K562 (cell line): ENCODE measurements at regions not wholly inside any gene's neighbourhood (a gene's known extent, or its start where the extent isn't known, plus 50 kb on each side); places are given as distances from the start of the nearest gene placed in this dataset.

Experiments used
- CBFA2T3 ChIP-seq: fragments of 450-650 bp; IDR thresholded peaks from 2 replicates; pipeline ENCODE4 v1.6.1; 2017
- CBX2 ChIP-seq: fragments of 200-600 bp; sonication (generic); IDR thresholded peaks from one replicate; pipeline ENCODE4 v1.6.1; 2012; ENCODE audit warnings: mild to moderate bottlenecking, low read length, inconsistent platforms; ENCODE audit not compliant: insufficient read depth, poor library complexity, severe bottlenecking
- CCNT2 ChIP-seq: IDR thresholded peaks from 2 replicates; pipeline ENCODE4 v1.6.1; 2011; ENCODE audit warnings: borderline replicate concordance, low read depth, mild to moderate bottlenecking, moderate library complexity, mixed read lengths, low read length; ENCODE audit not compliant: insufficient read length; ENCODE audit errors: extremely low read depth
- GABPB1 ChIP-seq: sonication (generic); formaldehyde crosslinking; IDR thresholded peaks from 2 replicates; pipeline ENCODE4 v1.8.0; 2022; ENCODE audit warnings: mild to moderate bottlenecking, missing genetic modification reagents
- JUN ChIP-seq, 2 experiments: sonication (generic) in 1 of 2; formaldehyde crosslinking in 1 of 2; IDR thresholded peaks; 2 replicates each; pipeline versions ENCODE4 v1.6.1 to v1.8.0; 2012 to 2022; ENCODE audit warnings: borderline replicate concordance in 2 of 2, mild to moderate bottlenecking in 2 of 2, improper control_type of control experiment in 1 of 2, low read depth in 1 of 2, low read length in 1 of 2, missing genetic modification reagents in 1 of 2
- KDM2B ChIP-seq: fragments of 250-450 bp; sonication (Bioruptor Pico); IDR thresholded peaks from 2 replicates; pipeline ENCODE4 v1.8.0; 2021; ENCODE audit warnings: mild to moderate bottlenecking, moderate library complexity
- KHSRP ChIP-seq: fragments of 450-650 bp; IDR thresholded peaks from 2 replicates; pipeline ENCODE4 v1.6.1; 2017
- KLF10 ChIP-seq: fragments of 250-450 bp; sonication (Bioruptor Pico); IDR thresholded peaks from 2 replicates; pipeline ENCODE4 v1.6.1; 2021; ENCODE audit warnings: matching md5 sums
- MXI1 ChIP-seq: IDR thresholded peaks from 2 replicates; pipeline ENCODE4 v1.6.1; 2011; ENCODE audit warnings: low read depth, mild to moderate bottlenecking, improper control_type of control experiment, low read length
- RBM25 ChIP-seq: fragments of 200-400 bp; formaldehyde crosslinking; IDR thresholded peaks from 2 replicates; pipeline ENCODE4 v1.6.1; 2018; ENCODE audit warnings: low read length, low read depth, moderate library complexity; ENCODE audit not compliant: severe bottlenecking
- RUNX1 ChIP-seq: sonication (generic); IDR thresholded peaks from 2 replicates; pipeline ENCODE4 v1.6.1; 2016; ENCODE audit warnings: antibody characterized with exemption, low read depth
- SMARCB1 ChIP-seq: IDR thresholded peaks from 2 replicates; pipeline ENCODE4 v1.6.1; 2011; ENCODE audit warnings: improper control_type of control experiment, low read depth; ENCODE audit not compliant: insufficient read length
- YBX1 ChIP-seq: fragments of 450-650 bp; IDR thresholded peaks from 2 replicates; pipeline ENCODE4 v1.7.1; 2016; ENCODE audit warnings: mild to moderate bottlenecking
- ZNF175 ChIP-seq: fragments of 200-800 bp; sonication (Bioruptor generic); IDR thresholded peaks from 2 replicates; pipeline ENCODE4 v1.6.1; 2016; ENCODE audit warnings: low read depth, mild to moderate bottlenecking, missing genetic modification characterization, missing compliant biosample characterization
- ZNF24 ChIP-seq: fragments of 450-650 bp; IDR thresholded peaks from 2 replicates; pipeline ENCODE4 v1.6.1; 2016
- ZNF277 ChIP-seq: fragments of 250-450 bp; sonication (Bioruptor Pico); IDR thresholded peaks from 2 replicates; pipeline ENCODE4 v1.8.0; 2022; ENCODE audit warnings: inconsistent platforms, mild to moderate bottlenecking, moderate library complexity, borderline replicate concordance
- ZNF408 ChIP-seq: fragments of 250-450 bp; sonication (Bioruptor Pico); IDR thresholded peaks from 2 replicates; pipeline ENCODE4 v1.4.0; 2020; ENCODE audit warnings: low read depth, mild to moderate bottlenecking, moderate library complexity
- TF ChIP-seq, protein P1 (sequence below): fragments of 450-650 bp; IDR thresholded peaks from 2 replicates; pipeline ENCODE4 v1.6.1; 2016; ENCODE audit warnings: low read depth
- TF ChIP-seq, protein P2 (sequence below): fragments of 200-800 bp; sonication (Bioruptor generic); IDR thresholded peaks from 2 replicates; pipeline ENCODE4 v1.6.1; 2017; ENCODE audit warnings: missing genetic modification characterization, missing compliant biosample characterization

- TF ChIP-seq, protein P1, sequence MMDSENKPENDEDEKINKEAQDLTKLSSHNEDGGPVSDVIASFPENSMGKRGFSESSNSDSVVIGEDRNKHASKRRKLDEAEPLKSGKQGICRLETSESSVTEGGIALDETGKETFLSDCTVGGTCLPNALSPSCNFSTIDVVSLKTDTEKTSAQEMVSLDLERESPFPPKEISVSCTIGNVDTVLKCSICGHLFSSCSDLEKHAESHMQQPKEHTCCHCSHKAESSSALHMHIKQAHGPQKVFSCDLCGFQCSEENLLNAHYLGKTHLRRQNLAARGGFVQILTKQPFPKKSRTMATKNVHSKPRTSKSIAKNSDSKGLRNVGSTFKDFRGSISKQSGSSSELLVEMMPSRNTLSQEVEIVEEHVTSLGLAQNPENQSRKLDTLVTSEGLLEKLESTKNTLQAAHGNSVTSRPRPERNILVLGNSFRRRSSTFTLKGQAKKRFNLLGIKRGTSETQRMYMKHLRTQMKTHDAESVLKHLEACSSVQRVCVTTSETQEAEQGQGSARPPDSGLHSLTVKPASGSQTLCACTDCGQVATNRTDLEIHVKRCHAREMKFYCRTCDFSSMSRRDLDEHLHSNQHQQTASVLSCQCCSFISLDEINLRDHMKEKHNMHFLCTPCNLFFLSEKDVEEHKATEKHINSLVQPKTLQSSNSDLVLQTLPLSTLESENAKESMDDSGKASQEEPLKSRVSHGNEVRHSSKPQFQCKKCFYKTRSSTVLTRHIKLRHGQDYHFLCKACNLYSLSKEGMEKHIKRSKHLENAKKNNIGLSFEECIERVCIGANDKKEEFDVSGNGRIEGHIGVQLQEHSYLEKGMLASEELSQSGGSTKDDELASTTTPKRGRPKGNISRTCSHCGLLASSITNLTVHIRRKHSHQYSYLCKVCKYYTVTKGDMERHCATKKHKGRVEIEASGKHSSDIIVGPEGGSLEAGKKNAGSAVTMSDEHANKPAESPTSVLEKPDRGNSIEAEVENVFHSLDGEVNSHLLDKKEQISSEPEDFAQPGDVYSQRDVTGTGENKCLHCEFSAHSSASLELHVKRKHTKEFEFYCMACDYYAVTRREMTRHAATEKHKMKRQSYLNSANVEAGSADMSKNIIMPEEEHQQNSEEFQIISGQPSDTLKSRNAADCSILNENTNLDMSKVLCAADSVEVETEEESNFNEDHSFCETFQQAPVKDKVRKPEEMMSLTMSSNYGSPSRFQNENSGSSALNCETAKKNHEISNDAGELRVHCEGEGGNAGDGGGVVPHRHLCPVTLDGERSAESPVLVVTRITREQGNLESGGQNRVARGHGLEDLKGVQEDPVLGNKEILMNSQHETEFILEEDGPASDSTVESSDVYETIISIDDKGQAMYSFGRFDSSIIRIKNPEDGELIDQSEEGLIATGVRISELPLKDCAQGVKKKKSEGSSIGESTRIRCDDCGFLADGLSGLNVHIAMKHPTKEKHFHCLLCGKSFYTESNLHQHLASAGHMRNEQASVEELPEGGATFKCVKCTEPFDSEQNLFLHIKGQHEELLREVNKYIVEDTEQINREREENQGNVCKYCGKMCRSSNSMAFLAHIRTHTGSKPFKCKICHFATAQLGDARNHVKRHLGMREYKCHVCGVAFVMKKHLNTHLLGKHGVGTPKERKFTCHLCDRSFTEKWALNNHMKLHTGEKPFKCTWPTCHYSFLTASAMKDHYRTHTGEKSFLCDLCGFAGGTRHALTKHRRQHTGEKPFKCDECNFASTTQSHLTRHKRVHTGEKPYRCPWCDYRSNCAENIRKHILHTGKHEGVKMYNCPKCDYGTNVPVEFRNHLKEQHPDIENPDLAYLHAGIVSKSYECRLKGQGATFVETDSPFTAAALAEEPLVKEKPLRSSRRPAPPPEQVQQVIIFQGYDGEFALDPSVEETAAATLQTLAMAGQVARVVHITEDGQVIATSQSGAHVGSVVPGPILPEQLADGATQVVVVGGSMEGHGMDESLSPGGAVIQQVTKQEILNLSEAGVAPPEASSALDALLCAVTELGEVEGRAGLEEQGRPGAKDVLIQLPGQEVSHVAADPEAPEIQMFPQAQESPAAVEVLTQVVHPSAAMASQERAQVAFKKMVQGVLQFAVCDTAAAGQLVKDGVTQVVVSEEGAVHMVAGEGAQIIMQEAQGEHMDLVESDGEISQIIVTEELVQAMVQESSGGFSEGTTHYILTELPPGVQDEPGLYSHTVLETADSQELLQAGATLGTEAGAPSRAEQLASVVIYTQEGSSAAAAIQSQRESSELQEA, result no peak
- TF ChIP-seq RBM25, result peak; percentile 73
- no peak for TF ChIP-seq GABPB1
- no peak for TF ChIP-seq ZNF277 (CRISPR knock-in tag)
- no peak for TF ChIP-seq CBX2
- TF ChIP-seq, protein P2, sequence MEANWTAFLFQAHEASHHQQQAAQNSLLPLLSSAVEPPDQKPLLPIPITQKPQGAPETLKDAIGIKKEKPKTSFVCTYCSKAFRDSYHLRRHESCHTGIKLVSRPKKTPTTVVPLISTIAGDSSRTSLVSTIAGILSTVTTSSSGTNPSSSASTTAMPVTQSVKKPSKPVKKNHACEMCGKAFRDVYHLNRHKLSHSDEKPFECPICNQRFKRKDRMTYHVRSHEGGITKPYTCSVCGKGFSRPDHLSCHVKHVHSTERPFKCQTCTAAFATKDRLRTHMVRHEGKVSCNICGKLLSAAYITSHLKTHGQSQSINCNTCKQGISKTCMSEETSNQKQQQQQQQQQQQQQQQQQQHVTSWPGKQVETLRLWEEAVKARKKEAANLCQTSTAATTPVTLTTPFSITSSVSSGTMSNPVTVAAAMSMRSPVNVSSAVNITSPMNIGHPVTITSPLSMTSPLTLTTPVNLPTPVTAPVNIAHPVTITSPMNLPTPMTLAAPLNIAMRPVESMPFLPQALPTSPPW (CRISPR knock-in tag), result no peak
- no peak for TF ChIP-seq MXI1
- TF ChIP-seq SMARCB1, result no peak
- TF ChIP-seq RUNX1, result no peak
- no peak for TF ChIP-seq KDM2B (CRISPR knock-in tag)
- TF ChIP-seq ZNF408 (CRISPR knock-in tag), result no peak
- TF ChIP-seq KLF10 (CRISPR knock-in tag), result no peak
- no peak for TF ChIP-seq KHSRP
- no peak for TF ChIP-seq ZNF24
- peak; percentile 84 for TF ChIP-seq CBFA2T3
- TF ChIP-seq ZNF175, result 0 out of 2 replicates have a peak, but pooled peaks have one; percentile 32
- TF ChIP-seq CCNT2, result no peak
- TF ChIP-seq JUN (IDR thresholded peaks at IDR 0.05; ENCODE audit: borderline replicate concordance, low read depth, low read length), result no peak
- TF ChIP-seq JUN (CRISPR knock-in tag; IDR thresholded peaks at IDR 0.05; ENCODE audit: borderline replicate concordance), result no peak
- TF ChIP-seq YBX1, result no peak
These were observed 562.5 kb downstream of the MN1 start (continued) for GRCh38 chr22:27238935-27239510.
